NCI-H345 treated with DMSO at 0.1 percent for 48 hours (cell line): ENCODE measurements at regions not wholly inside any gene's neighbourhood (a gene's known extent, or its start where the extent isn't known, plus 50 kb on each side); places are given as distances from the start of the nearest gene placed in this dataset.
A peak's percentile ranks its signal among the peaks of the same experiment; 100 is the strongest.

ENCODE experiments used
- DNase-seq: peaks from one replicate; lab custom pipeline; 2025; ENCODE audit not compliant: unreplicated experiment; lab: John Stamatoyannopoulos, UW

DNA sequence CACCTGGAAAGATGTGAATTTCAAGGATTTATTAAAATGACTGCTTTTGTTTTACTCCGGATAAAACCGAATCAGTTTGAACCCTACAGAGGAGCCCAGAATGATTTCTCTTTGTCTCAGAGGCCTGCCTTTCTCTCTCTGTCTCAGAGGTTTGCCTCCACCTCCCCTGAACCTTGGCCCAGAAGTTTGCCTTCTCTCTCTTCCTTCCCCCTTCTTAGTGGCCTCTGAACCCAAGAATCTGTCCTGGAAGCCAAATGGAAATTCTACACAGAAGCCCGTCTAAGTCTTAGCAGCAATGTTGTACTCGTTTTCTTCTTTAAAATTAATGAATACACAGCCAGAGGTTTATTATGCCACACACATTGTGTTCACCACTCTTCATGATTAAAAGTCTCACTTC, 200.7 kb downstream of the SOCS6 start:
- no peak for DNase-seq

DNA sequence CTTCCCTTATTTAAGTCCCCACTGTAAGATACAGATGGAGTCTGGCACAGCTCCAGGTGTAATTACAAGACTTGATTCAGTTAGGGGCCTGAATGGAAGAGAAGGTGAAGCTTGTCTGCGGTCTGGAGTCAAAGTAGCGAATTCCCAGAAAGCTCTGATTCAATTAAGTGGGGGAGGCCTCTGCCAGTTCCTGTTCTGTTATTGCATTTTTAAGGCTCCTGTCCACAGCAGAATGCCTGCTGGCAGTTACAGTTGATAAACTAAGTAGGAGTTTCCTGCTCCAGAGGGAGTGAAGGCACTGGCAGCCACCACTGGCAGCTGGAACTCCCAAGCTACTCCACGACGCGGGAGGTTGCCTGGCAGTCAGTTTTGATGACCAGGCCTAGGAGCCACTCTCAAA, 181.1 kb downstream of the SOCS6 start:
- DNase-seq, result no peak

DNA sequence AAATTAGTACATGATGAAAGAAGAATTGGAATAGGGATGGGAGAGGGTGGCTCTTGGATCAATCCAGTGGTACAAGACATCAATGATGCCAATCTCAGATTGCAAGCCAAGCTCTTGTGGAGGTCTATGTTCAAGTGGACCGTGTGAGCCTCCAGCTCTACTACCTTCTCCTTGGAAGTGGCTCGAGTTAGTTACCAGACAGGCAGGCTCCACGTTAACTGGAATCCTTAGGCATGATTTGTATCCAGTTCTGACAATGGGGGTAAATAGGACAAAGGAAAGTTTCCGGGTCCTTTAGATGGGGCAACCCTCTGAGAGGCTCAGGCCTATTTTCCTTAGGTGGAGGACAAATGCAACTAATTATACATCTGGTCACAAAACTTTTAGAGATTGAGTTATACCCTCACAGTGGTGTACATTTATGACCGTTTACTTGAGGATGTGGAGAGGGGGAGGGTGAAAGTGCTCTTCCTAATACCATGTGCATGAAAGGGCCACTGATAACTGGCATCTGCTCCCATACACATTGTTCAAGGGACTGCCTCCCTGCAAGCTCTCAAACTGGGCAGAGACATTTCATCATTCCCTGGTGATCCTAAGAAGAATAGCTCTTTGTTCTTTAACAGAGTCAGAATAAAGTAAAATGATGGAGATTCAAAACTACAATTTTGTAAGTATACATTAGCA, 180.2 kb downstream of the SOCS6 start:
- DNase-seq, result no peak

DNA sequence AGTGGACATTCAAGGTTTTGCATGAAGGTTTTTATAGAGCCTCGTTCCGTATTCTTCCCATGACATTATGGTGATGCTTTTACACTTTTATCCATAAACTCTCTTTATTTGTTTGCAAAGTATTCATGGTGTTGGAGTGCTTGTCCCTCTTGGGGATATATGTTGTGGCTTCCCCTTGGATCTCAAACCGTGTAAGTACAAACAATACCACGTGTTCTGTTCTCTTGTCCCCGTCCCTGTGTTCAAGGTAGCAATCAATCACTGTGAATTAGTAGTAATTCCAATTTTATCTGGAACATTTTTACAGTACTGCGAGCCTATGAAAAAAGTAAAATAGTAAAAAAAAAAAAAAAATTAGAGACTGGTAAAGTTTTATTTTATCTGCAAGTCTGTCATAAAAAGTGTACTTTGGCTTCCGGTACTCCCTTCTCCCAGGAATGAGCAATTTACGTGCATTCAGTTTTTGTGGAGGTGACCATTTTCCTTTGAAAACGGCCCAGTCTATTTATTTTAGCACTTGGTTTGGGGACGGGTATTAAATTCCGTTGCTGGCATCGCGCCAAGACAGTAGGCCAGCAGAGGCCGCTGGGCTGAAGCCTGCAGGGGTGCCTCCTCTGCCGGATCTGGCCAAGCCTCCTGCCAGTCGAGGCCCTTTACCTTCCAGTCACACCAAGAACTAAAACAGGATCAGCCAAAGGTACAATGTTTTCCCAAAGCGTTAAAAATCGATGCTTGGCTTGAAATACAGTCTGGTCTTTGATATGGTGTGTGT, 175.7 kb downstream of the SOCS6 start:
- DNase-seq, result peak; percentile 60

DNA sequence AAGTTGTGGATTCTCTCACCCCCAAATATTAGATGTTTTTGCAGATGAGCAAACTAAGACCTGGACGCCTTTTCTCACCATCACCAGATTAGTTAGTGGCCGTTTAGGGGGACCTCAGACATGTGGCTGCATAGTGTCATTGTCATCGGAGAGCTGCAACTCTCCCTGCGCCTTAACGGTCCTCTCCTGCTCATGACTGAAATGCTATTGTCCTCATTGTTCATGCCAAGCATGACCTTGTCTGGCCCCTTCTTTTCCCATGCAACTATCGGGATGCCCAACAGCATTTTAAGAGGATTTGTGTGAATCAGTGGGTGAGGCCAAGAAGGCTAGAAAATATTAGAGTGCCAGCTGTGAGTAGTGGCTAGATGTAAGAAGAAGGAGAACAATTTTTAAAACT, 174.2 kb downstream of the SOCS6 start:
- no peak for DNase-seq

DNA sequence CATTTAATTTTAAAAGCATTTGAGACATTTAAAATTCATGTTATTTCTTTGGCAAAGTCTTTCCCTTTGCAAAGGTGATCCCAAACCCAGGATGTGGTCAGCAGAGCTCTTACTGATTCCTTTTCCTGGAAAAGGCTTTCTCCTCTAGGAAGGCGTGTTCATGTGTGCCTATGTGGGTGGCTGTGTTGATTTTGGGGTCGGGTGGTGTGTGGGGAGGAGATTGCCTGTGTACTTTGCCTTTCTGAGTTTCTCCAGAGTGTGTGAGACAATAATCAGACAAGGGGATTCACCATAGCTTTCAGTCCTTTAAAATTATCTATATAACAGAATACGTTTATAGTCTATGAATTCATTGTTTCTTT, 173.2 kb downstream of the SOCS6 start:
- no peak for DNase-seq

DNA sequence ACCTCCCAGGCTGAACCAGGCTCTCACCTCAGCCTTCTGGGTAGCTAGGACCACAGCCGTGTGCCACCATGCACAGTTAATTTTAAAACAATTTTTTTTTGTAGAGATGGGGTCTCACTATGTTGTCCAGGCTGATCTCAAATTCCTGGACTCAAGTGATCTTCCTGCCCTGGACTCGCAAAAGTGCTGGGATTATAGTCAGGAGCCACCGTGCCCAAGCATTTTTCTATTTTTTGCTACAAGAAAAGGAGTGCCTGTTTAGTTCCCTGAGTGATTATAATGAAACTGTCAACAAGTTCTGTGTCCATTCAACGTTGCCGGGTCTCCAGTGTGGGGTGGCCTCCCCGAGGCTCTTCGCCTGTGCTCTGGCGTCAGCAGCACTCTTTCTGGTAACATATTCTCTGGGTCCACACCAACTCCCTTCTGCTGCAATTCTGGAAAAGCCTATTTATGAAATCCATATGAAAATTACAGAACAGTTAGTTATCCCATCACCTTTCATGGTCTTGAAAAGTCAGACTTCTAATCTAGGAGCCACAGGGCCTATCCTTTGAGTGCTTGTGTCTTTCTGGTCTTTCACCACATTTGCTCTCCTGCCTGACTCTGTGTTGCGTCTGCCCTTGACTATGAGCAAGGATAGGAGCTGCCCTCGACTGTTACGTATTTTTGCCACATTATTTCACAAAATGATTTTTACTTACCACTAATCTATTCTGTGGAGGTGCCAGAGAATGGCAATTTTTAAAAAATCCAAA, 172.7 kb downstream of the SOCS6 start:
- no peak for DNase-seq

DNA sequence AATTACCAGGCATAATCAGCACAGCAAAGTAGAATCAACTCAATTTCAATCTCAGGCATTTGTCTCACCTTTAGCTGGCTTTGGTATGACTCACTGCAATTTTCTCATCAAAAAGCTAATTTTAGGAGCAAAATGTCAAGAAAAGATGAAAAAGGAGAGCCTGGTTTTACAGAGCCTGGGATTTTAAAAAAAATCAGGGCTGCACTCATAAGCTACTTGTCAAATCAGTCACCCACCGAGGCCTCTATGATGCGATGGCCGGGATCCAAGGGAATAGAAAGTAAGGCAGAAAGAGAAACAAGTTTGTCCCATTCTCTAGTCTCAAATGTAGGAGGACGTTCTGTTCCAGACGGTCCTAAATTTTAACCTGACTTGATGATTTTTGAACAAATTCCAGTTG, 170.9 kb downstream of the SOCS6 start:
- DNase-seq, result no peak

DNA sequence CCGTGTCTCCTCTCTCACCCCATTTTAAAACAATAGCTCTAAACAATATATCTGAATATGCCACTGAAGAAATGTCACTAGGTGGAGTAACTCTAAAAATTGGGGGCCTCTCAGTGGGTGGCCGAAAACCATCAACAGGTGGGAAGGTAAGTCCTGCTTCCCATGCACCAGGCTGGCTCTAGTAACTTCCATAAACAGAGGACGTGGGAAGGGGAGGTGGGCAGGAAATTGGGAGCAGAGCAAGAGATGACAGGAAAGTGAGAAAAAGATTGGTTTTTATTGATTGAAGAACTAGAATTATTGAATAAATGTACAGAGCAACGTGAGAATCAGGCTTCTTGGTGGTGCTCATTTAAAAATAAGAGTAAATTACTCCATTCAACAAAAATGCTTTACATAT, 170.4 kb downstream of the SOCS6 start:
- DNase-seq, result no peak

DNA sequence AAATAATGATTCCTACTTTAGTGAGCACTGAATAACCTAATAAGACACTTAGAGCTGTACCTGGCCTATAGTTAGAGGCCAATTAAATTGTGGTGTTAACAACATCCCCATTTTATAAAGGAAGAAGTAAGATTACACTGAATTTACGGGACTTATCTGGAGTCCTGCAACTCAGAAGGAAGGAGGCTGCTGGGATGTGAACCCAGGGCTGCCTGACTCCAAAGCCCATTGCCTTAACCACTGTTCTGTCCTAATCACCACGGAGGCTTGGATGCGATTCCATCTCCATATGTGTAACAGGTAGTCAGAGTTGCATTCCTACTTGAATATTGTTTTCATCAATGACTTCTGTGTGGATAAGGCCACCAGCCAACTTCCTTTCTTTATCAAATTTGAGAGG, 168.9 kb downstream of the SOCS6 start:
- DNase-seq, result no peak

DNA sequence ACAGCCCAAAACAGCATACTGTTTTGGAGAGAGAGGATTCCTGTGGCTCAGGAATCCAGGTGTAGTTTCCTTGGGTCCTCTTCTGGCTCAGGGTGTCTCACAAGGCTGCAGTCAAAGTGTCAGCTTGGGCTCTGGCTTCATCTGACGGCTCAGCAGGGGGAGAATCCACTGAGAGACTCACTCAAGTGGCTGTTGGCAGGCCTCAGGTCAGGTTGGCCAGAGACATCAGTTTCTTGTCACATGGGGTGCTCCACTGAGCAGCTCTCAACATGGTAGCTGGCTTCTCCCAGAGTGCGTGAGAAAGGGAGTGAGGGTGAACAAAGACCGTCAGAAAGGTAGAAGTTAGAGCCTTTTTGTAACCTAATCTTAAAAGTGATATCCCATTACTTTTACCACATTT, 168.4 kb downstream of the SOCS6 start:
- no peak for DNase-seq

DNA sequence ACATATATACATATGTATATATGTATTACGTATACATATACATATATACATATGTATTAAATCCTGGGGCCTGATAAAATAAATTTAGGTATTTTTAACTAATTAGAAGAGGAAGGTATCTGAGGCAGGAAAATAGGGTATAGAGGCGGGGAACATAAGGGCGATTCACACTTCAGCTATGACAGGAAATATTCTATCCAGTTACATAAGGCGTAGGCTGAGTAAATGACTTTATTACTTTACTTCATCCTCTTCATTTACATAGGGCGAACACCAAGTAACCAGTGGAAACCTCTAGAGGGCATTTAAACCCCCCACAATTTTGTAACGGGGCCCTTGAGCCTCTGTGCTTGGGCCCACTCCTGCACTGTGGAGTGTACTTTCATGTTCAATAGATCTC, 167.5 kb downstream of the SOCS6 start:
- DNase-seq, result no peak

DNA sequence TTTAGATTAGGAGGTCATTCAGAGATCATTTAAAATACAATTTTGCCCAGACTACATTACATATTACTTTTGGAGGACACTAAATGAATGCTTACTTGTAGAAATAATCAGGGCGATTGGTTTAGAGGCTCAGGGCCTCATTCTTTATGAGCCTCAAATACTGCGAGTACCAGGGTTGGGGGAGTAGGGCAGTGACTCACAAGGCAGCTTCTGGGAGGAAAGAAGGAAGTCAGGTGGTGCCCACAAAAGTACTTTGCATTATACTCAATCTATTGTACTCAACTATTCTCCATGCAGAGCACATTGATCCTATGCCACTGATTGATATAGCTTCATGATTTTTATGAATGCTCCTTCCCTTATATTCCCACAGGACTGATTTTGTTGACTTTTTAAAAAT, 166.9 kb downstream of the SOCS6 start:
- DNase-seq, result no peak

DNA sequence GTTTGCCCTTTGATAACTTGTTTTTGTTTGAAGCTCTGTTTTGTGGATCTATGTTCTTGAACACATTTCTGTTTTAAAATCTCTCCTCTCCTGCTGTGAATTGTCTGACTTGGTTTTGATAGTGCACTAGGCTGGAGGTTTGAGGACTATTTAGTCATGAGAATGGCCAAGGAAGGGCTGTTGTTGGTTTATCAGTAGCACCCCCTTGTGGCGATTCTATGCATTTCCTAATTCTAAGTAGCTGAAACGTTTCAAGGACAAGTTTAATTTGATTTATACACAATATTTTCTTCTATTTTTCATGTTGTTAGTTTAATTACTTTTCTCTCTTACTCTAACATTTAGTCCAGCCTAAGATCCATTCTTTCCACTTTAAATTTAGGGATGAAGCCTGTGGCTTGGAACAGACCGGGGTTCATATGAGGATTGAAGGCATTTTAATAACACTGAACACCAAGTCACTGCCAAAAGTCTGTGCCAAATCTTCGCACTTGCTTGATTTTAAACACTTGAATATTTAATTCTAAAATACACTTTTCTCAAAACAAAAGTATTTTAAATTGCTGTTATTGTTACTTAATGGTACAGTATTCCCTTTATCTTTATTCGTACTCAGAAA, 166.0 kb downstream of the SOCS6 start:
- DNase-seq, result peak; percentile 61

DNA sequence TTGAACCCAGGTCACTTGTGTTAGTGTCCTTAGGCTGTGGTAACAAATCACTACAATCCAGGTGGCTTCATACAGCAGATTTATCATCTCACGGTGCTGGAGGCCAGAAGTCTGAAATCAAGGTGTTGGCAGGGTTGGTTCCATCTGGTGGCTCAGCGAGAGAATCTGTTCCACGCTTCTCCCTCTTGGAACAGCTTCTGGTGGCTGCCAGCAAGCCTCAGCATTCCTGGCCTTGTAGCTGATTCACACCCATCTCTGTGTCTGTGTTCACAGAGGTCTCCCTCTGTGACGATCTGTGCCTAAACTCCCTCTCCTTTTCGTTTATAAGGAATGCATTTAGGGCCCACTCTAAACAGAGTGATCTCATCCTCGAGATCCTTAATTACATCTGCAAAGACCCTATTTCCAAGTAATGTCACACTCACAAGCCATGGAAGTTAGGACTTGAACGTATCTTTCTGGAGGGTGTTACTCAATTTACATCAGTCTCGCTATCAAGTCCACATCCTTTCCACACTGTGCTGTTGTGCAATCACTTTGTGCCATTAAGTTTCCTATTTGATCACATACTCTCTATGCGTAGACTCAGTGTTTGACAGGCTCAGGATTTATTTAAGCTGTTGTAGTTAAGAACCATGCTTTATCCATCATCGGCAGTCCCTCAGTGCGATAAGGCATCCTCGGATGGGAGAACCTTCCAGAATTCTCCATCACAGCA, 164.4 kb downstream of the SOCS6 start:
- DNase-seq, result no peak

DNA sequence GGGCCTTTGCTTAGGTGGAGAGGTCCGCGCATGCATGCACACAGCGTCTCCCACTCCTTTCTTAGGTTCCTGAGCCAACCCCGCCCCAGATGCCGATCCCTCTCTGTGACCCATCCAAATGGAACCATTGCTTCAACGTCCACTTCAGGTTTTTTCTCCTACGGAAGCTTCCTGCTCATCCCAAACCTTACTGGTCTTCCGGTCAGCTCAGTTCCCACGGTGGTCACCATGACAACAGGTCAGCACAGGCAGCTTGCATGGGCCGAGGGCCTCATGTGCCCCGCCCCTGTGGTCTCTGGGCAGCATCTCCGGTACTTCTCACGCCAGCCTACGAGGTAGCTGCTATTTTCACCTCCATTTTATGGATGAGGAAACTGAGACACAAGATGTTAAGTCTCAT, 163.7 kb downstream of the SOCS6 start:
- DNase-seq, result no peak

DNA sequence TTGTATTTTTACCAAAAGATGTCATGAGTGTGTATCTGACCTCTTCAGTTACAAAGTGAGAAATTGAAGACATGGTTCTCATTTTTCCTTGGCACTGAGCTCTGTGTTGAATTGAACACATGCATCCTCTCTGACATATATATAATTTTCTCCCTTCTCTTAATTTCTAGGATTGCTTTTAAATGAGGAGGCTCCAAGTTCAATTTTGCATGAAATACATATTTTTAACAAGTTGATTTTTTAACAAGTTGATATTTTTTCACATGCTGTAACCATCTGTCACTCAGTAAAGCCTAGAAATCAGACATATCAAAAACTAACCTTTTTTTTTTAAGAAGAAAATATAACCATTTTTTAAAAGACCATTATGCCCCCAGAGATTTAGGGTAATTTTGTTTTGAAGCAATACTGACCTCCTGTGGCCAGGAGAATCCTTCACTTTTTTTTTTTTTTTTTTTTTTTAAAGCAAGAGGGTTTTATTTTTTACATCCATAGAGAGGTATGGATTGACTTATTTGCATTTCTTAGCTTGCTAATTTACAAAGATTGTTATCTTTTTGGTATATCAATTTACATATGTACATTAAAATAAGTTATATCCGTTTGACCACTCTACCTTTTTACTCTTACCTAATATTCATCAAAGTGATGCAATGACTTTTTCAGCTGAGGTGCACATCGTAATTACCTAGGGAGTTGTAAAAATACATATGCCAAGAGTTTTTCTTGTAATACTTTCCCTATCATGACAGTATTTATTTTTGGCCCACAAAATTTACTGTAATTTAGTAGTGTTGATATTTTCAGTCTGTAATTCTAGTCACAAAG, 161.8 kb downstream of the SOCS6 start:
- no peak for DNase-seq

DNA sequence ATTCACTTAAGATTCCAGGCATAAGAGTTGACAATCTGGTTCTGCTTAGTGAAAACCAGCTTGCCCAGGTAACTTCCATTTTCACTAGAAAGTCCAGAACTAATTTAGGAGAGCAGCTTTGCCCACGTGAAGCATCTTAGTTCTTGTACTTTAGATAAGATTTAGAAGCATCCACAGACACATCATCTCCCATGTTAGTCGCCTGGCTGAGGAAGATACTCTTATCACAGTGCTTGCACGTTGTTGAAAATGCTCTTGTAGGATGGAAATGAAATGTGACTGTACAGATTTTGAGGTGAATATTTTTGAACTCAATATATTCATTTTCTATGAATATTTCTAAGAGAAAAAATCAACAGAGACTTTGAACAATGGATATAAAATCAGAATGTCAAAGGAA, 159.7 kb downstream of the SOCS6 start:
- DNase-seq, result no peak

DNA sequence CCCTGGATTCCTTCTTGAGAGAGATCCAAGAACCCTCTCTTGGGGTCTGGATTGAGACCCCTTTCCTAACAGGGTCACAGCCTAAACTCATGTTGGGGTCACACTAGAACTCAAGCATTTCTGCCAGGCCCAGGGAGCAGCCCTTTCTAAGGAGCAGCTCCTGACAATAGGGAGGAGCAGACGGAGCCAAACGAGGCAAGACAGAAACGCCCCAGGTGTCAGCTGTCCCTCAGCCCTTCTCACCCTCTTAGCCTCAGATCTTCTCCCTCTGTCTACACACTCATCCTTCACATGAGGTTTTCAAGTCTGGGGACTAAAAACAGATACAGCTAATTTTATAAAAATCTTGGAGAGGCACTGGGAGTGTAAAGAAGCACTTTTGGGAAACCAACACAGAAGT, 157.2 kb downstream of the SOCS6 start:
- no peak for DNase-seq

DNA sequence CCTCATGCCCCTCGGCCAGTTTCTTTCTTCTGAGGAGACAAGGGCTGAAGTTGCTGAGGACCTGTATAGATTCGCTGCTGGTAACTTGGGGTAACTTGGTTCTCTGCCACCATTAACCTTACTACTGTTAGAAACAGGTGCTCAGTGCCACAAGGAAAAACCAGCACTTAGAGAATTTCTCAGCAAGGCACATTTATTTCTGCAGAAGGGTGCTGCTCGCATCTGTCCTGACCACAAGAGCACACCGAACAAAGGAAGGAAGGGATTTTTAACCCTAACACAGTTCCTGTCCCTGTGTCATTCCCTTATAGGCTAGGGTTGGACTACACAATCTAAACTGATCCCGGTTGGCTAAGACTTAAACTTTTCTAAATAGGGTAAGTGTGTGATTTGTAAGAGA, 154.1 kb downstream of the SOCS6 start:
- DNase-seq, result no peak
